ENCODE measurements at regions not wholly inside any gene's neighbourhood (a gene's known extent, or its start where the extent isn't known, plus 50 kb on each side); places are given as distances from the start of the nearest gene placed in this dataset.

GRCh38 chr6:147633191-147633590 lies 124.7 kb downstream of the SAMD5 start:
- H2BK120ac ChIP-seq (ENCODE audit: low read depth, low read length): no peak overlapping the region
- no peak overlapping the region for H4K8ac ChIP-seq (ENCODE audit: low read depth in 2 of 2, low read length in 2 of 2)
- no peak overlapping the region for H3K18ac ChIP-seq (ENCODE audit: low read depth, low read length)
- no peak overlapping the region for H4K91ac ChIP-seq (ENCODE audit: insufficient read depth, low read depth, low read length)
- H2AK9ac ChIP-seq (replicated peaks; ENCODE audit: low read depth, low read length, poor library complexity): no peak overlapping the region
- intact Hi-C loops (cut with micrococcal nuclease): no loop called here
- no peaks in the 10 kb centered on the region for H3K36me3 ChIP-seq (ENCODE audit: control insufficient read depth, insufficient read depth, low read length)
- H3K4me2 ChIP-seq (ENCODE audit: low read depth, low read length): no peak overlapping the region
- H2BK5ac ChIP-seq (ENCODE audit: low read depth, low read length, poor library complexity, severe bottlenecking): no peak overlapping the region
- H3K27ac ChIP-seq (ENCODE audit: insufficient read depth, low read length): no peak overlapping the region
- no peaks in the 10 kb centered on the region for H3K79me1 ChIP-seq (ENCODE audit: low read depth in 1 of 2, low read length in 2 of 2)
- TF ChIP-seq RAD21 (IDR thresholded peaks at IDR 0.05; ENCODE audit: low read length) (no peak), ELK1 (IDR thresholded peaks at IDR 0.05; ENCODE audit: borderline replicate concordance, low read depth, low read length) (no peak), FOS (IDR thresholded peaks at IDR 0.05; ENCODE audit: low read depth, low read length) (no peak), MAZ (IDR thresholded peaks at IDR 0.05; ENCODE audit: borderline replicate concordance, low read depth, low read length) (no peak), BHLHE40 (IDR thresholded peaks at IDR 0.05; ENCODE audit: low read depth, low read length) (no peak)
- DNase-seq: no peak
- H3K56ac ChIP-seq (ENCODE audit: extremely low read depth, insufficient read depth, low read length): no peak overlapping the region
- WGBS, 2 experiments (ENCODE audit: extremely low coverage in 2 of 2, insufficient read length in 1 of 2): no CpG with 5 or more reads among the region's 9 CpGs
- dilution Hi-C loops (cut with HindIII; ENCODE audit: low sequenced_read_pairs, unreplicated experiment): no loop called here
- in situ Hi-C loops (cut with MboI; ENCODE audit: low sequenced_read_pairs): no loop called here
- no peaks in the 10 kb centered on the region for H3K9me3 ChIP-seq (ENCODE audit: control insufficient read depth, insufficient read depth, low read length)
- no peaks in the 10 kb centered on the region for H4K20me1 ChIP-seq (ENCODE audit: insufficient read depth, low read length)
- no peaks in the 10 kb centered on the region for H3K4me1 ChIP-seq (ENCODE audit: control insufficient read depth, insufficient read depth, low read length)
- no peak for ATAC-seq (ENCODE audit: low read depth)
- no TSS peak for BruUV-seq (replicated peaks)
- H3K23ac ChIP-seq (ENCODE audit: low read depth, low read length): no peak overlapping the region
- H3K14ac ChIP-seq (replicated peaks; ENCODE audit: low read depth, low read length): no peak overlapping the region
- CTCF ChIA-PET: no interaction called here
- no peak overlapping the region for H2AK5ac ChIP-seq (ENCODE audit: low read depth, low read length)
- H3K4me3 ChIP-seq (ENCODE audit: insufficient read depth, low read depth, low read length): no peak overlapping the region
- H3K4ac ChIP-seq (ENCODE audit: low read depth, low read length): no peak overlapping the region
- H3K27me3 ChIP-seq (ENCODE audit: control insufficient read depth, insufficient read depth, low read length): no peaks in the 10 kb centered on the region
- POLR2A ChIA-PET (ENCODE audit: unreplicated experiment): no interaction called here
- H2BK20ac ChIP-seq (ENCODE audit: low read depth, low read length): no peak overlapping the region
- H3K9me1 ChIP-seq (ENCODE audit: insufficient read depth, low read length): no peaks in the 10 kb centered on the region
- no peak overlapping the region for H4K5ac ChIP-seq (ENCODE audit: low read depth, low read length)
- H2AFZ ChIP-seq (replicated peaks; ENCODE audit: low read length, poor library complexity): no peak overlapping the region
- no peak overlapping the region for H2BK15ac ChIP-seq (ENCODE audit: low read depth, low read length)
- H3K9ac ChIP-seq (ENCODE audit: low read depth, low read length): no peak overlapping the region

Data from IMR-90 (cell line).